Activated T-helper 17 cell treated with anti-CD3 and anti-CD28 coated beads, Interleukin-2, amount 50 U/mL, for 72 hours (primary cell): ENCODE measurements at regions not wholly inside any gene's neighbourhood (a gene's known extent, or its start where the extent isn't known, plus 50 kb on each side); places are given as distances from the start of the nearest gene placed in this dataset.

Experiments
- ATAC-seq: fragments of 150-1000 bp; cut with Tn5 transposase; replicated peaks from 2 replicates; pipeline ENCODE4 v1.10.0; 2021; ENCODE audit warnings: mild to moderate bottlenecking, moderate library complexity
- H3K27ac Mint-ChIP-seq: one replicate; pipeline ENCODE4 v1.8.0; 2022; ENCODE audit warnings: mixed read lengths
- H3K27me3 Mint-ChIP-seq: one replicate; pipeline ENCODE4 v1.8.0; 2022; ENCODE audit warnings: mixed read lengths
- H3K36me3 Mint-ChIP-seq: one replicate; pipeline ENCODE4 v1.8.0; 2022; ENCODE audit warnings: low read depth, mild to moderate bottlenecking, mixed read lengths
- H3K4me1 Mint-ChIP-seq: one replicate; pipeline ENCODE4 v1.8.0; 2022; ENCODE audit warnings: mixed read lengths
- H3K4me3 Mint-ChIP-seq: one replicate; pipeline ENCODE4 v1.8.0; 2022; ENCODE audit warnings: mild to moderate bottlenecking, mixed read lengths
- H3K9me3 Mint-ChIP-seq: one replicate; pipeline ENCODE4 v1.8.0; 2022; ENCODE audit warnings: mixed read lengths

- Mint-ChIP-seq H3K36me3 (no peaks in the 10 kb centered on the region), H3K4me1 (no peaks in the 10 kb centered on the region), H3K27me3 (peaks cover 19% of the 10 kb centered on the region), H3K9me3 (peaks cover 5% of the 10 kb centered on the region), H3K4me3 (no peak overlapping the region), H3K27ac (no peak overlapping the region)
- peak; percentile 81 for ATAC-seq
Observed at GRCh38 chr16:13866073-13866472, 53.9 kb upstream of the ERCC4 start.
